Neuron (in vitro differentiated cells): ENCODE measurements at regions not wholly inside any gene's neighbourhood (a gene's known extent, or its start where the extent isn't known, plus 50 kb on each side); places are given as distances from the start of the nearest gene placed in this dataset.

Source experiments
- H2AFZ ChIP-seq: one replicate; pipeline ENCODE4 v1.6.1; 2013; ENCODE audit warnings: low read depth, mild to moderate bottlenecking, inconsistent platforms, low read length, moderate library complexity
- H3K27me3 ChIP-seq: one replicate; pipeline ENCODE4 v1.6.1; 2013; ENCODE audit warnings: low read length; ENCODE audit not compliant: insufficient read depth
- H3K36me3 ChIP-seq: one replicate; pipeline ENCODE4 v1.6.1; 2013; ENCODE audit warnings: low read length; ENCODE audit not compliant: insufficient read depth
- H3K4me1 ChIP-seq: one replicate; pipeline ENCODE4 v1.6.1; 2013; ENCODE audit warnings: low read length; ENCODE audit not compliant: insufficient read depth
- H3K4me3 ChIP-seq: 2 replicates; pipeline ENCODE4 v1.5.1; 2013; ENCODE audit warnings: mild to moderate bottlenecking, low read length, moderate library complexity
- H3K9me3 ChIP-seq: one replicate; pipeline ENCODE4 v1.6.1; 2013; ENCODE audit warnings: low read length

DNA sequence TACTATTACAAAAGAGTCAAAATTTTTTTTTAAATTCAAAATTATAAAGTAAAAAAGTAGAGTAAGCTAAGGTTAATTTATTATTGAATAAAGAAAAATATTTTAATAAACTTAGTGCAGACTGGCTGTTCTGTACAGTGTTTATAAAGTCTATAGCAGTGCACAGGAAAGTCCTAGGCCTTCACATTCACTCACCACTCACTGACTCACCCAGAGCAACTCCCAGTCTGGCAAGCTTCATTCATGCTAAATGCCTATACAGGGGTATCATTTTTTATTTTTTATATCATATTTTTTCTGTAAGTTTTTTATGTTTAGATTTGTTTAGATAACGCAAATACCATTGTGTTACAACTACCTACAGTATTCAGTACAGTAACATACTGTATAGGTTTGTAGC is 700.7 kb upstream of the GRAMD2B start:
- Histone ChIP-seq H3K27me3 (no peaks in the 10 kb centered on the region), H3K36me3 (no peaks in the 10 kb centered on the region), H2AFZ (no peak overlapping the region), H3K9me3 (no peaks in the 10 kb centered on the region), H3K4me3 (no peak overlapping the region), H3K4me1 (peaks cover 31% of the 10 kb centered on the region)

DNA sequence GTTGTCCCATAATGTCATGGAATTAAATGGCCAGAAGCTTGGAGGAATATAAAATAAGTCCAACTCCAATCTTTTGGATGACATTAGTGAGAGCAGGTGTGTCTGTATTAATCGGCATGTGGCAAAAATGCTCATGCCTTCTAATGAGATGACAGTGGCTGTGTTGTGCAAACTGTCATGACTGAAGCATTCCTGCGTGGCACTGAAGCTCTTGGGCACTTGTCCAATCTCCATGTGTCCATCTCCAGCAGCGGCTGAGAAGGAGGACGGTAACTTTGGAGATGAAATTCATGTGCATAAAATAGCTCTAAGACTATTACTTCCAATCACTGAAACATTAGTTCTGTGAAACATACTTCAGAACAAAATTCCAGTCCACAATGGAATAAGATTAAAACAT is 697.5 kb upstream of the GRAMD2B start:
- Histone ChIP-seq H3K27me3 (no peaks in the 10 kb centered on the region), H3K9me3 (peaks cover 4% of the 10 kb centered on the region), H2AFZ (no peak overlapping the region), H3K4me1 (peaks cover 4% of the 10 kb centered on the region), H3K36me3 (no peaks in the 10 kb centered on the region), H3K4me3 (no peak overlapping the region)

DNA sequence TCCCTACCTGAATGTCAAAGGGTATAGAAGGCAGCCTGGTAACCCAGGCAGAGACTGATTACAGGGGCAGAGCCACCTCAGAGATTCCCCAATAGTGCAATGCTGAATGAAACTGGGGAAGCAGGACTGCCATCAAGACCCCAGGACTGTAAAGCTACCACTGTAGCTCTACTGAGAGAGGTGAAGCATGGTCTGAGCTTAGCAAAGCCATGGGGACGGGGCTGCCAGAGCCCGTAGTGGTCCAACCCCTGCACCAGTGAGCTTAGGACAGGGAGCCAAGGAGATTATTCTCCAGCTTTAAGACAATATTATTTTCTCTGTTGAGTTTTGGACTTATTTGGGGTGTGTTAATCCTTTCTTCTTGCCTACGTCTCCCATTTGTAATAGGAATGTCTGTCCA is 679.3 kb upstream of the GRAMD2B start:
- Histone ChIP-seq H2AFZ (no peak overlapping the region), H3K9me3 (peaks cover 2% of the 10 kb centered on the region), H3K4me3 (no peak overlapping the region), H3K36me3 (no peaks in the 10 kb centered on the region), H3K4me1 (no peaks in the 10 kb centered on the region), H3K27me3 (no peaks in the 10 kb centered on the region)

DNA sequence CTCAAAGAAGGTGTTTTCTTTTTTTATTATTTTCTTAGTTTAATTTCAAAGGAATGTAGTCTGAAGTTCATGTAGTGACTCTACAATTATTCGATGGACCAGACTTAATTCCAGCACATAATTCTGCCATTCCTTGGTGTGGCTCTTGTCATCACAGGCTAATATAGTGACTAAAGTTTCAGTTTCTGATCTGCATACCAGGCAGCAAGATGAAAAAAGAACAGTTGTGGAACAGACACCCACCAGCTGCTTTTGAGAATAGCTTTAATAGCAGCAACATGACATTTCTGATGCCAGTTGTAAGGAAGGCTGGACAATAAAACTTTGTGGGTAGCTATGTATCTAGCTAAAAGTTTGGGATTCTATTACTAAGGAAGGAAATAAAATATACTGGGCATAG is 676.3 kb upstream of the GRAMD2B start:
- Histone ChIP-seq H3K36me3 (no peaks in the 10 kb centered on the region), H3K4me1 (no peaks in the 10 kb centered on the region), H2AFZ (no peak overlapping the region), H3K9me3 (peaks cover 2% of the 10 kb centered on the region), H3K4me3 (no peak overlapping the region), H3K27me3 (no peaks in the 10 kb centered on the region)

DNA sequence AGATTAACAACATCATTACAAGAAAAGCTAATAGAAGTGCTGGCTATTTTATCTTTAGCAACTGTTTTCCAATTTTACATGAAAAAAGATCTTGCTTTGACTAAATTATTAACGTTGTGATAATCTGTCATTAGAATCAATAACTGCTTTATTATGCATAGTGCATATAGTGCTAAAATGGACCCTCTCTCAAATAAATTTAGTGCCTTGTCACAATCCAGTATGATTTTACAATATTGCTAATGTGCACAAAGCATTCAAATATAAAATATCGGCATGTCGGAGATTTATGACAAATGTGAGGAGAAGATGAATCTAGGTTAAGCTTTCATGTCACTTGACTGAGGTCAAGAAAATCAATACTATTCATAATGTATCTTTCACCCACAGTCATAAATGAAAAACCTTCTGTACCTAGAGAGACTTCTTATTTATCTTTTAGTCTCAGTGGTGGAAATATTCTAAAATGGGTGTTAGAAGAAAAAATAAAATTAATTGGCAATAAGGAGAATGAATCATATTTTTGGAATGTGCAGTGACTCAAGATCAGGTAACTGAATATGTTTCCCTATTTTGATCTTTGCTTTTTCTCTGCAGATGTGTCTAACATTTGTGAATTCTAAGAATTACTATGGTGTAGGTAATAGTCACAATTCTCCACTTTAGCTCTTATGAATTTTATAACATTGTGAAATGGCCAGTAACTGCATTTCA is 672.9 kb upstream of the GRAMD2B start:
- H3K4me3 ChIP-seq, result no peak overlapping the region
- H3K9me3 ChIP-seq, result no peaks in the 10 kb centered on the region
- H3K36me3 ChIP-seq, result no peaks in the 10 kb centered on the region
- no peaks in the 10 kb centered on the region for H3K27me3 ChIP-seq
- no peak overlapping the region for H2AFZ ChIP-seq
- no peaks in the 10 kb centered on the region for H3K4me1 ChIP-seq

DNA sequence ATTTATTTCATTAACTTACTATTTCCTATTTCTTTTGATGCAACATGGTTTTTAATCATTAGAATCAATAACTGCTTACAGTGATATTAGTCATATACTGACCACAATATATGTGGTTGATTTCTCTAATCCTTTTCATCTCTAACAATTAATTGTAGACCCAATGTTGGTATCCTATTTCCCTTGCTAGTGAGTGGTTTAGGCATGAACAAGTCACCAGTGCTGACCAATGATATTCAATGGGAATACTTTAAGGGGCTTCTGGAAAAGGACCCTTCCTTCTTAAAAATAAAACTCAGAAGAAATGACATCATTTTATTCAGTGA is 672.4 kb upstream of the GRAMD2B start:
- H2AFZ ChIP-seq, result no peak overlapping the region
- H3K36me3 ChIP-seq, result no peaks in the 10 kb centered on the region
- H3K4me3 ChIP-seq, result no peak overlapping the region
- no peaks in the 10 kb centered on the region for H3K9me3 ChIP-seq
- no peaks in the 10 kb centered on the region for H3K4me1 ChIP-seq
- no peaks in the 10 kb centered on the region for H3K27me3 ChIP-seq

DNA sequence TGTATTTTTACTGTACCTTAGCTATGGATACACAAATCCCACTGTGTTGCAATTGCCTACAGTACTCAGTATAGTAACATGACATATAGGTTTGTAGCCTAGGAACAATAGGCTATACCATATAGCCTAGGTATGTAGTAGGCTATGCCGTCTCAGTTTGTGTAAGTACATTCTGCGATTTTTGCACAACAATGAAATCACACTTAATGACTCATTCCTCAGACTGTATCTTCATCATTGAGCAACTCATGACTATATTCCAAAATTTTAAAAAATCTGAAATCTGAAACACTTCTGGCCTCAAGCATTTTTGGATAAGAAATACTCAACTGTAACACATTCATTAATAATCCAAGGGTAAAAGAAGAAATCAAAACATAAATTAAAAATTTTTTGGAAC is 666.8 kb upstream of the GRAMD2B start:
- Histone ChIP-seq H3K9me3 (peaks cover under 1% of the 10 kb centered on the region), H2AFZ (no peak overlapping the region), H3K4me1 (no peaks in the 10 kb centered on the region), H3K4me3 (no peak overlapping the region), H3K27me3 (no peaks in the 10 kb centered on the region), H3K36me3 (no peaks in the 10 kb centered on the region)

DNA sequence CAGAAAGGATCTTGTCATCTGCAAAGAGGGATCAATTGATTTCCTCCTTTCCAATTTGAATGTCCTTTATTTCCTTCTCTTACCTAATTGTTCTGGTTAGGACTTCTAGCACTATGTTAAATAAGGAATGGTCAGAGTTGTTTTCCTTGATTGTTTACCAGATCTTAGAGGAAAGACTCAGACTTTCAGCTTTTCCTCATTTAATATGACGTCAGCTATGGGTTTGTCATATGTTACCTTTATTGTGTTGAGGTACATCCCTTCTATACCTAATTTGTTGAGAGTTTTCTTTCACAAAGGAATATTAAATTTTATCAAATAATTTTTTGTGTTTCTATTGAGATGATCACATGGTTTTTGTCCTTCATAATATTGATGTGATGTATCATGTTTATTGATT is 656.5 kb upstream of the GRAMD2B start:
- Histone ChIP-seq H3K27me3 (no peaks in the 10 kb centered on the region), H3K9me3 (no peaks in the 10 kb centered on the region), H3K4me3 (no peak overlapping the region)

DNA sequence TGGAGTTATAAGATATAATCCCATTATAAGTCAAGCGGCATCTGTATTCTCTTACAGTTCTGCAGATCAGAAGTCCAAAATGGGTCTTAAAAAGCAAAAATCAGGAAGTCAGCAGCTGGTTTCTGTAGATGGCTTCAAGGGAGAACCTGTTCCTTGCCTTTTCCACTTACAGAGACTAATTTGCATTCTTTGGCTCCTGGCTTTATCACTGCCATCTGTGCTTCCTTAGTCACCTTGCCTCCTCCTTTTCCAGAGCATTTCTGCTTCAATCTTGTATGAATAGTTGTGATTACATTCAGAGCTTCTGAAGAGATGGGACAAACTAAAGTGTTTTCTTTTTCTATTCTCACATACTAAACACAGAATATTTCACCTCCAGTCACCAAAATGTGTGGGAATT is 647.3 kb upstream of the GRAMD2B start:
- Histone ChIP-seq H3K4me1 (peaks cover 23% of the 10 kb centered on the region), H3K27me3 (no peaks in the 10 kb centered on the region), H3K36me3 (no peaks in the 10 kb centered on the region), H3K9me3 (no peaks in the 10 kb centered on the region), H2AFZ (no peak overlapping the region), H3K4me3 (no peak overlapping the region)

More for the DNA sequence above, 656.5 kb upstream of the GRAMD2B start:
- H2AFZ ChIP-seq, result no peak overlapping the region
- H3K4me1 ChIP-seq, result no peaks in the 10 kb centered on the region
- no peaks in the 10 kb centered on the region for H3K36me3 ChIP-seq

DNA sequence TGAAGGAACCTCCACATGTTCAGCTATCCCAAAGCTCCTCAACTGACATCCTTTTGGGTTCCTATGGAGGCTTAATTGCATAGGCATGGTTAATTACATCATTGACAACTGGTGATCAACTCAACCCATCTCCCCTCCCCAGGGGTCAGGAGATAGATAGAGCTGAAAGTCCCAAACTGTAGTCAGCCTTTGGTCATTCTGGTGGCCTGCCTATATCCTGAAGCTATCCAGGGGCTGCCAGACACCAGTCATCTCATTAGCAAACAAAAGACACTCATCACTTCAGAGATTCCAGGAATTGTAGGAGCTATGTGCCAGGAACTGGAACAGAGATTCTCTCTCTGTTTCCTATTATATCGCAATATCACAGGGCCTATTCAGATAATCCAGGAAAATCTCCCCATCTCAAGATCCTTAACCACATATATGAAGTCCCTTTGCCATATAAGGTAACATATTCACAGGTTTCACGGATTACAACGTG is 646.5 kb upstream of the GRAMD2B start:
- Histone ChIP-seq H3K4me1 (peaks cover 23% of the 10 kb centered on the region), H3K36me3 (no peaks in the 10 kb centered on the region), H3K27me3 (no peaks in the 10 kb centered on the region), H3K4me3 (no peak overlapping the region), H3K9me3 (no peaks in the 10 kb centered on the region), H2AFZ (no peak overlapping the region)

DNA sequence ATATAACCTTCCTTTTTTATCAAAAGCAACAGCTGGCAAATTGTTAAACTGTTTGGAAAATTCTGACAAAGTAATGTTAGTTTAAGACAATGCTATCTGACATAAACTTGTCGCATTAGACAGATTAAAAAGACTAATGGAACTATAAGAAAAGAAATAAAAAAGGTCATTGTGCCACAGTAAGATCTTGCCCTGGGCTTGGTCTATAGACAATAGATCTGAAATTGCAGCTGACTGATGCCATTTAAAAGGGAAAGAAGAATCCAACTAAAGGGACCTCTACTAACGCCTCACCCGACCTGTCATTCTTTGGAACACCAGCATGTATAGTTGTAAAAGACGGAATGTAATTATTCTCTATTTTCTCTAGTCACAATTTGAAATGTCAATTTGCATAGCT is 644.4 kb upstream of the GRAMD2B start:
- no peaks in the 10 kb centered on the region for H3K36me3 ChIP-seq
- no peaks in the 10 kb centered on the region for H3K27me3 ChIP-seq
- H3K9me3 ChIP-seq, result no peaks in the 10 kb centered on the region
- H3K4me1 ChIP-seq, result peaks cover 23% of the 10 kb centered on the region
- no peak overlapping the region for H2AFZ ChIP-seq
- H3K4me3 ChIP-seq, result no peak overlapping the region

DNA sequence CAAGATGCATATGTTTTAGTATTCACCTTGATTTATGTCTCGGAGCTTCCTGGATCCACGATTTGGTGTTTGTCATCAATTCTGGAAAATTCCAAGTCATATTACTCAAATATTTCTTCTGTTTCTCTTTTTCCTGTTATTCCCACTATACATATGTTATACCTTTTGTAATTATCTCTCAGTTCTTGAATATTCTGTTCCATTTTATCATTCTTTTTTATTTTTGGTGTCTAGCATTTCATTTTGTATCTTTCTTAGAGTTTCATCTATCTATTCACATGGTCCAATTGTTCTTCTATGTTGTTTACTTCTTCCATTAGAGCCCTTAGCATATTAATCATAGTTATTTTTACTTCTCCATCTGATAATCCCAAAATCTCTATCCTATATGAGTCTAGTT is 637.8 kb upstream of the GRAMD2B start:
- H3K4me1 ChIP-seq, result no peaks in the 10 kb centered on the region
- H3K36me3 ChIP-seq, result no peaks in the 10 kb centered on the region
- no peak overlapping the region for H3K4me3 ChIP-seq
- no peak overlapping the region for H2AFZ ChIP-seq
- H3K27me3 ChIP-seq, result no peaks in the 10 kb centered on the region
- no peaks in the 10 kb centered on the region for H3K9me3 ChIP-seq

DNA sequence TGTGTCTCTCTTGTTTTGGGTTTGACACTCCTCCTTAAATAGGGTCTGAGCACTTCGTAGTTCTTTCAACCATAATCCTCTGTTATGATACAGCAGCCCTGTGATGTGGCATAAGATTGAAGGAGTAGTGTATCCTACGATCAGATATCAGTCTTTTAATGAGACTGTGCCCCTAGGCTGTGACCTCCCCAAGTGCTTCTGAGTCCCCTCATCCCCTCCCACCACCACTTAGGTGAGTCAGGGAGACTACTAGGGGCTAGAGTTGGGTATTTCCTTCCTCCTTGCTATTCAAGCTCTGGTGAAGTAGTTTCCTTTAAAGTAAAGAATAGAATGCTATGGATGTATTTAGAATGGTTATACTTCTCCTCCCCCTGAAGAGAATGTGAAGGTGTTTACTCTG is 637.2 kb upstream of the GRAMD2B start:
- H3K36me3 ChIP-seq, result no peaks in the 10 kb centered on the region
- no peaks in the 10 kb centered on the region for H3K27me3 ChIP-seq
- H3K4me1 ChIP-seq, result no peaks in the 10 kb centered on the region
- H2AFZ ChIP-seq, result no peak overlapping the region
- H3K9me3 ChIP-seq, result no peaks in the 10 kb centered on the region
- H3K4me3 ChIP-seq, result no peak overlapping the region

DNA sequence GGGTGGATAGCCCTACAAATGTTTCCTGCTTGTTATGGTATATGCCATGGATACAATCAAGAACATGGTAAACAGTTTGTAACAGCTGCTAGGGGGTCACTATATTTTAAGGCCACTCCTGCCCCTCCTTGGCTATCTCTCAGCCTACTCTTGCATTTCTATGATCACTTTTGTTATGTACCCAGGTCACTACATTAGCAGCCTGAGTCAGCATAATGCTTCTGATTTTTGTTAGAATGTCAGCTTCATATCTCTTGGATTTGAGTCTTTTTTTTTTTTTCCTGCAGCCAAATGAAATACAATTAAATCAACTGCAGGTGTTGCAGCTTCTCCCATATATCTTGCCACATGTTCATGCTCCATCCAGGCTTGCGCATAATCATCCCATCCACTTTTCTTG is 629.7 kb upstream of the GRAMD2B start:
- no peaks in the 10 kb centered on the region for H3K27me3 ChIP-seq
- no peak overlapping the region for H2AFZ ChIP-seq
- no peaks in the 10 kb centered on the region for H3K9me3 ChIP-seq
- H3K4me3 ChIP-seq, result no peak overlapping the region
- no peaks in the 10 kb centered on the region for H3K4me1 ChIP-seq
- H3K36me3 ChIP-seq, result no peaks in the 10 kb centered on the region
